B cell (primary cell): ENCODE measurements at regions not wholly inside any gene's neighbourhood (a gene's known extent, or its start where the extent isn't known, plus 50 kb on each side); places are given as distances from the start of the nearest gene placed in this dataset.

Experiments used
- ATAC-seq: fragments of 200-7000 bp; cut with Tn5 transposase; one replicate; pipeline ENCODE4 v1.10.0; 2021; ENCODE audit warnings: low read depth, mild to moderate bottlenecking, moderate number of reproducible peaks, moderate library complexity
- CTCF ChIA-PET: fragments of 350-600 bp; sonication (Branson Sonifier 250); formaldehyde crosslinking; loops from one replicate; lab custom pipeline; 2021; ENCODE audit warnings: antibody characterized with exemption, inconsistent platforms; lab: Charles Lee
- POLR2A ChIA-PET: fragments of 350-600 bp; sonication (Branson Sonifier 250); formaldehyde crosslinking; loops from one replicate; lab custom pipeline; 2021; ENCODE audit warnings: antibody characterized with exemption; lab: Charles Lee
- DNase-seq: peaks from one replicate; pipeline ENCODE4 v3.0.0; 2013
- H2AFZ ChIP-seq: 2 replicates; pipeline ENCODE4 v1.6.1; 2012; ENCODE audit warnings: mild to moderate bottlenecking, low read depth, low read length; ENCODE audit not compliant: insufficient read depth, poor library complexity, severe bottlenecking
- H3K27ac ChIP-seq, 2 donors: 1 replicate in 1 of 2; 2 replicates in 1 of 2; pipeline ENCODE4 v1.5.1; 2012 to 2013; ENCODE audit warnings: low read length in 2 of 2, mild to moderate bottlenecking in 2 of 2, moderate library complexity in 1 of 2
- H3K27me3 ChIP-seq, 4 experiments: fragments of 200-600 bp in 1 of 4; sonication (generic) in 1 of 4; replicated peaks in 1 of 4; 1 replicate in 2 of 4; 2 replicates in 2 of 4; pipeline versions ENCODE4 v1.6.1 to v1.7.0; 2013 to 2016; ENCODE audit warnings: low read length in 3 of 4, mild to moderate bottlenecking in 2 of 4, mixed read lengths in 1 of 4, moderate library complexity in 1 of 4; ENCODE audit not compliant: insufficient read depth in 4 of 4, control insufficient read depth in 3 of 4; ENCODE audit errors: control extremely low read depth in 1 of 4
- H3K36me3 ChIP-seq, 2 experiments: replicated peaks in 1 of 2; 1 replicate in 1 of 2; 2 replicates in 1 of 2; pipeline versions ENCODE4 v1.6.1 to v1.7.1; 2013; ENCODE audit warnings: low read length in 1 of 2; ENCODE audit not compliant: insufficient read depth in 2 of 2, control insufficient read depth in 1 of 2; ENCODE audit errors: control extremely low read depth in 1 of 2, extremely low read depth in 1 of 2
- H3K4me1 ChIP-seq, 2 donors: fragments of 200-600 bp in 1 of 2; sonication (generic) in 1 of 2; 1 replicate in 1 of 2; 2 replicates in 1 of 2; pipeline versions ENCODE4 v1.5.1 to v1.6.1; 2013 to 2017; ENCODE audit warnings: low read length in 2 of 2; ENCODE audit not compliant: control insufficient read depth in 2 of 2, insufficient read depth in 2 of 2
- H3K4me2 ChIP-seq: replicated peaks from 2 replicates; pipeline ENCODE3; 2012; ENCODE audit warnings: mild to moderate bottlenecking, low read depth, low read length; ENCODE audit not compliant: poor library complexity, severe bottlenecking
- H3K4me3 ChIP-seq, 5 experiments: fragments of 200-600 bp in 1 of 5; sonication (generic) in 1 of 5; 1 replicate in 3 of 5; 2 replicates in 2 of 5; pipeline versions ENCODE4 v1.5.1 to v1.7.0; 2011 to 2016; ENCODE audit warnings: low read length in 4 of 5, mild to moderate bottlenecking in 4 of 5, low read depth in 2 of 5, control low read depth in 1 of 5, moderate library complexity in 1 of 5; ENCODE audit not compliant: insufficient read depth in 1 of 5; ENCODE audit errors: control extremely low read depth in 1 of 5, extremely low read depth in 1 of 5
- H3K79me2 ChIP-seq: fragments of 200-600 bp; sonication (generic); one replicate; pipeline ENCODE4 v1.6.0; 2016; ENCODE audit warnings: low read length; ENCODE audit not compliant: control insufficient read depth, insufficient read depth
- H3K9ac ChIP-seq: fragments of 200-600 bp; sonication (generic); 2 replicates; pipeline ENCODE4 v1.6.1; 2017; ENCODE audit warnings: mild to moderate bottlenecking, low read length, moderate library complexity
- H3K9me3 ChIP-seq, 3 donors: one replicate each; pipeline versions ENCODE4 v1.6.1 to v1.7.1; 2013; ENCODE audit warnings: low read length in 2 of 3; ENCODE audit not compliant: control insufficient read depth in 2 of 3, insufficient read depth in 1 of 3; ENCODE audit errors: control extremely low read depth in 1 of 3
- H4K20me1 ChIP-seq: 2 replicates; pipeline ENCODE4 v1.6.0; 2012; ENCODE audit warnings: mild to moderate bottlenecking, low read length; ENCODE audit not compliant: insufficient read depth, control insufficient read depth, poor library complexity, severe bottlenecking
- H3K27ac Mint-ChIP-seq: one replicate; pipeline ENCODE4 v1.8.0; 2021; ENCODE audit warnings: mixed read lengths
- H3K27me3 Mint-ChIP-seq: one replicate; pipeline ENCODE4 v1.8.0; 2021; ENCODE audit warnings: mixed read lengths
- H3K4me1 Mint-ChIP-seq: one replicate; pipeline ENCODE4 v1.8.0; 2021; ENCODE audit warnings: mixed read lengths
- H3K4me3 Mint-ChIP-seq: one replicate; pipeline ENCODE4 v1.8.0; 2021; ENCODE audit warnings: mixed read lengths
- H3K9me3 Mint-ChIP-seq: one replicate; pipeline ENCODE4 v1.8.0; 2022; ENCODE audit warnings: mixed read lengths; ENCODE audit not compliant: insufficient read depth
- CTCF ChIP-seq: fragments of 200-600 bp; IDR thresholded peaks from one replicate; pipeline ENCODE4 v1.8.0; 2022; ENCODE audit warnings: antibody characterized with exemption, mild to moderate bottlenecking
- EZH2 ChIP-seq: IDR thresholded peaks from 2 replicates; pipeline ENCODE4 v1.6.1; 2012; ENCODE audit warnings: borderline replicate concordance, low read depth, mild to moderate bottlenecking, moderate library complexity, low read length; ENCODE audit not compliant: insufficient read depth, poor library complexity, severe bottlenecking
- WGBS: methylation state at CpG from one replicate; pipeline ENCODE4 v1.1.5; 2013; ENCODE audit warnings: missing lambda C conversion rate; ENCODE audit not compliant: insufficient coverage; 5-methylcytosine and 5-hydroxymethylcytosine counted together
- intact Hi-C: fragments of 100-400 bp; cut with micrococcal nuclease; formaldehyde crosslinking; loops from one replicate; pipeline ENCODE4 v1.10.0; 2022

- no peak overlapping the region for H3K27ac Mint-ChIP-seq
- ChIA-PET POLR2A (no interaction called here), CTCF (no interaction called here)
- no peak overlapping the region for H3K27ac ChIP-seq
- H3K9ac ChIP-seq: no peak overlapping the region
- H3K36me3 ChIP-seq: no peaks in the 10 kb centered on the region
- 83% methylated on average over 4 of the region's 6 CpGs for WGBS
- no peaks in the 10 kb centered on the region for H3K27me3 ChIP-seq
- no peaks in the 10 kb centered on the region for H3K9me3 Mint-ChIP-seq
- H4K20me1 ChIP-seq: no peaks in the 10 kb centered on the region
- H3K4me3 Mint-ChIP-seq: no peak overlapping the region
- no peak overlapping the region for H2AFZ ChIP-seq
- H3K4me1 ChIP-seq: no peaks in the 10 kb centered on the region
- no peaks in the 10 kb centered on the region for H3K4me1 Mint-ChIP-seq
- DNase-seq (no peak), ATAC-seq (no peak)
- H3K27me3 Mint-ChIP-seq: no peaks in the 10 kb centered on the region
- H3K4me3 ChIP-seq: no peak overlapping the region
- TF ChIP-seq EZH2 (no peak), CTCF (no peak)
- H3K79me2 ChIP-seq: no peaks in the 10 kb centered on the region
- intact Hi-C loops: no loop called here
- no peak overlapping the region for H3K4me2 ChIP-seq
- H3K9me3 ChIP-seq: no peaks in the 10 kb centered on the region
Observed at GRCh38 chr20:39813190-39813829, 851.2 kb downstream of the DHX35 start.

GRCh38 chr20:39812116-39812515 lies 850.0 kb downstream of the DHX35 start:
- no peaks in the 10 kb centered on the region for H3K9me3 Mint-ChIP-seq
- no peaks in the 10 kb centered on the region for H3K36me3 ChIP-seq
- TF ChIP-seq EZH2: no peak
- intact Hi-C loops: no loop called here
- no peak overlapping the region for H3K27ac ChIP-seq
- H3K9ac ChIP-seq: no peak overlapping the region
- no peaks in the 10 kb centered on the region for H3K4me1 Mint-ChIP-seq
- no peaks in the 10 kb centered on the region for H3K27me3 Mint-ChIP-seq
- no peak overlapping the region for H2AFZ ChIP-seq
- WGBS: no CpG with 5 or more reads among the region's 2 CpGs
- ChIA-PET CTCF (no interaction called here), POLR2A (no interaction called here)
- no peaks in the 10 kb centered on the region for H3K79me2 ChIP-seq
- H3K4me3 ChIP-seq: no peak overlapping the region
- no peaks in the 10 kb centered on the region for H3K27me3 ChIP-seq
- no peak for DNase-seq
- no peak overlapping the region for H3K4me2 ChIP-seq
- no peaks in the 10 kb centered on the region for H3K9me3 ChIP-seq
- H4K20me1 ChIP-seq: no peaks in the 10 kb centered on the region
- H3K4me1 ChIP-seq: no peaks in the 10 kb centered on the region
- no peak for ATAC-seq
- H3K4me3 Mint-ChIP-seq: no peak overlapping the region
- no peak overlapping the region for H3K27ac Mint-ChIP-seq
